ENCODE measurements at regions not wholly inside any gene's neighbourhood (a gene's known extent, or its start where the extent isn't known, plus 50 kb on each side); places are given as distances from the start of the nearest gene placed in this dataset.

DNA sequence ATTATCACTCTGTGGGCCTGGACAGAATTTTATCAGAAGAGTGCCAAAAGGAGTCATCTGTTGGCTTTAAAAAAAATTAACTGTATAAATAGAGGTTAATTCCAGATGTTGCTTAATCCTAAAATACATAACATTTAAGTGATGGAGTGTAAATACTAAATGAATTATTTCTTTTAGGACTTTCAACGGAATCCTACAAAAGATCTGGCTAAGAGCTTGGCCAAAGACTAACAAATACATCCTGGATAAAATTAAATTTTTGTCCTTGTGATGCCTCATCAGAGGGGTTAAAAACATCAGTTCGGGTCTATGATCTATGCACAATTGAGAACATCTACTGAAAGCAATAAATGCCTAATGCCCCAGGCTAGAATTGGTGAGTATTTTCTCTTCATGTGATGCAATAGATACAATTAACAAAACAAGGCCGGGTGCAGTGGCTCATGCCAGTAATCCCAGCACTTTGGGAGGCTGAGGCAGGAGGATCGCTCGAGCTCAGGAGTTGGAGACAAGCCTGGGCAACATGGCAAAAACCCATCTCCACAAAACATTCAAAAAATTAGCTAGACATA is 49.8 kb upstream of the RAP1B start:
- no peaks in the 10 kb centered on the region for H3K27me3 Mint-ChIP-seq
- no peak overlapping the region for H3K27ac ChIP-seq (ENCODE audit: low read depth in 1 of 2, low read length in 2 of 2)
- ATAC-seq (ENCODE audit: poor library complexity) = no peak
- H3K4me3 Mint-ChIP-seq = no peak overlapping the region
- no peak for DNase-seq
- no peaks in the 10 kb centered on the region for H3K9me3 ChIP-seq (ENCODE audit: control insufficient read depth in 1 of 2, insufficient read depth in 1 of 2, low read length in 2 of 2)
- peaks cover 31% of the 10 kb centered on the region for H3K4me1 Mint-ChIP-seq (ENCODE audit: low read depth)
- H3K27ac Mint-ChIP-seq = no peak overlapping the region
- no peaks in the 10 kb centered on the region for H3K36me3 ChIP-seq (ENCODE audit: insufficient read depth, low read length)
- no peaks in the 10 kb centered on the region for H3K36me3 Mint-ChIP-seq (ENCODE audit: low read depth)
- no peaks in the 10 kb centered on the region for H3K27me3 ChIP-seq (ENCODE audit: control insufficient read depth in 1 of 2, insufficient read depth in 2 of 2, low read length in 2 of 2)
- H3K4me3 ChIP-seq (ENCODE audit: low read length) = no peak overlapping the region
- H3K4me1 ChIP-seq (ENCODE audit: insufficient read depth, low read length) = no peaks in the 10 kb centered on the region
- TF ChIP-seq, protein P1, sequence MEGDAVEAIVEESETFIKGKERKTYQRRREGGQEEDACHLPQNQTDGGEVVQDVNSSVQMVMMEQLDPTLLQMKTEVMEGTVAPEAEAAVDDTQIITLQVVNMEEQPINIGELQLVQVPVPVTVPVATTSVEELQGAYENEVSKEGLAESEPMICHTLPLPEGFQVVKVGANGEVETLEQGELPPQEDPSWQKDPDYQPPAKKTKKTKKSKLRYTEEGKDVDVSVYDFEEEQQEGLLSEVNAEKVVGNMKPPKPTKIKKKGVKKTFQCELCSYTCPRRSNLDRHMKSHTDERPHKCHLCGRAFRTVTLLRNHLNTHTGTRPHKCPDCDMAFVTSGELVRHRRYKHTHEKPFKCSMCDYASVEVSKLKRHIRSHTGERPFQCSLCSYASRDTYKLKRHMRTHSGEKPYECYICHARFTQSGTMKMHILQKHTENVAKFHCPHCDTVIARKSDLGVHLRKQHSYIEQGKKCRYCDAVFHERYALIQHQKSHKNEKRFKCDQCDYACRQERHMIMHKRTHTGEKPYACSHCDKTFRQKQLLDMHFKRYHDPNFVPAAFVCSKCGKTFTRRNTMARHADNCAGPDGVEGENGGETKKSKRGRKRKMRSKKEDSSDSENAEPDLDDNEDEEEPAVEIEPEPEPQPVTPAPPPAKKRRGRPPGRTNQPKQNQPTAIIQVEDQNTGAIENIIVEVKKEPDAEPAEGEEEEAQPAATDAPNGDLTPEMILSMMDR (IDR thresholded peaks at IDR 0.05) = no peak
- intact Hi-C loops (cut with DNase I, micrococcal nuclease) = no loop called here
- ChIA-PET POLR2A (interaction anchor here (1.0 kb wide), 1 partner anchor 20 kb away, joined by 3 read pairs; no protein-coding TSS in a partner anchor), CTCF (no interaction called here)
- H3K9me3 Mint-ChIP-seq = no peaks in the 10 kb centered on the region

Measured in CD4-positive, alpha-beta T cell (primary cell).